C1 segment of cervical spinal cord (tissue), 14 donors: ENCODE measurements at regions not wholly inside any gene's neighbourhood (a gene's known extent, or its start where the extent isn't known, plus 50 kb on each side); places are given as distances from the start of the nearest gene placed in this dataset.
"Not testable (repeated sequence)": the region's sequence is repeated elsewhere in the genome, so short reads cannot be mapped to it uniquely, and the experiment has no call there.

Experiments
- DNase-seq, 14 donors: peaks; one replicate each; lab custom pipeline; 2025; lab: John Stamatoyannopoulos, UW

DNA sequence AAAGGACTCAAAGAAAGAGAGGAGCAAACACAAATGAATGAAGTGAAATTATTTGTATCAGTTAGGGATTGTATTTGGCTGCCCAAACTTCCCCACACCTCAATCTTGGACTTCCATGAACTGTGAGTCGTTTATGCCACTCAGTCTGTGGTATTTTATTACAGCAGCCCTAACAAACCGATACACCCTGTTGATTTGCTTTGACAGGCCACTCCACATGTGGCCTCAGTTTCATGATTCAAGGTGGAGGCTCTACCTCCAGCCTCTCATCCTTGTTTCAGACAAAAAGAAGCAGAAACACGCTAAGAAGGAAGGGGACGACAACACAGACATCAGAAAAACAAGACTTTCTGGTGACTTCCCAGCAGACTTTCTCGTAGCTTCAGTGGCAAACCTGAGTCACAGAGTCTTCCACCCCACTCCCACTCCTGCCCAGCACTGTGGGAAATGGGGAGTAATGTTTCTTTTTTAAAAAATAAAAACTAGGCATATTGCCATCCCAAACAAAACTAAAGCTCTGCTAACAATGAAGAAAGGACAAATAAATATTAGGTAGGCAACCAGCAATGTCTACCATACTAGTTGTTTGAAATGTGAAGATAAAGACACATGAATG, 52.2 kb upstream of the ABCA1 start:
- DNase-seq = no peak

DNA sequence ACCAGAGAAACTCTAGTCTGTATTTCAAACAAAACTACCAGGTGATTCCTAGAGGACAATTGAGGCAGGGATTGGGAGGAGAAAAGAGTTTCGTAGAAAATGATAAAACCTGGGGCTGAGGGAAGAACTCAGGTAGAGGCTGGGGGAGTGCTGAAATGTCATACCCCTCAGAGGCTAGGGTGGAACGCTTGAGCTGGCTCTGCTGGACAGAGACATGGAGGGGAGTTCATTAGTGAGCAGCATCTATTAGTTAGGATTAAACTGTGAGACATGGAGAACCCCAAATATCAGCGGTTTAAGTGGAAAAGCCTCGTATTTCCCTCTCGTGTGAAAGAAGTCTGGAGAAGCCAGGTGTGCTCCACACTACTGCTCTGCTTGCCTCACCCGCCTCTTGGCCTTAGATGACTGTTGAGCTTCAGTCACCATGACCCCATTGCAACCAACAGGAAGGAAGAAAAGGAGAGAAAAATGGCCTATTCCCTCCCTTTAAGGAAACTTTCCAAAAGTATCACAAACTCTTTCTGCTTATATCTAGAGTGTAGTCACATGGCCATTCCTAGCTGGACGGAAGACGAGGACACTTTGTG, 53.7 kb upstream of the ABCA1 start:
- no peak for DNase-seq

DNA sequence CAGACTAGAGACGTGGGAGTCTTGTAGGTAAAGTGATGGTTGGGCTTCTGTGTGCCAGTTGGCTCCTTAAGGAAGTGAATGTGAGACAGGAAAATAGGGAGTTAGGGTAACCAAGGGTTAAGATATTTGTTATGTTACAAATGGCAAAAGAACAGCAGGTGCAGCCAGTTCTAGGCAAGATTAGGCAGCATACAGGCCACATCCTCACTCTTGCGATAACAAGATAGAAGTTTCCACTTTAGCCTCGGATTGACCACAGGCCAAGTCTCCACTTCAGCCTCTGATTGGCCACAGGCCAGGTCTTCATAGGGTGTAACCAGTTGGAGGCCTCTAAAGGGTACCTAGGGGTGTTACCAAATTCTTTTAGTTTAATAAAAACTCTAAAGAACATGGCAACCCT, 54.6 kb upstream of the ABCA1 start:
- no peak for DNase-seq

DNA sequence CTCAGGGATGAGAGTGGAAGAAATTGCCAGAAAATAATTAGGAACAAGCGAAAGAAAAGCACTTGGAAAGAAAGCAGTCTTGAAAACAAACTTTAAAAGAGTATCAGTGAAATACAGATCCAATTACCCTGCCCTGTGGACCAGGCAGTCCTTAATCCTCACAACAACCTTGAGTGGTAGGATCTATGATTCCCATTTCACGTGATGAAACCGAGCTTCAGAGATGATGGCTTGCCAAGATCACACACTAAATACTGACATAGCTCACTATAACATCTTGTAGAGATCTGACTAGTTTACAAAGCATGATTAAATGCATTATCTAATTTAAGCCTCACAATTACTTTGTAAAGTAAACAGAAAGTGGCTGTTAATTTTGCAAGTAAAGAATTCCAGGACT, 55.5 kb upstream of the ABCA1 start:
- DNase-seq = no peak

- DNase-seq = no peak
These were observed 56.2 kb upstream of the ABCA1 start for GRCh38 chr9:104984121-104984520.

DNA sequence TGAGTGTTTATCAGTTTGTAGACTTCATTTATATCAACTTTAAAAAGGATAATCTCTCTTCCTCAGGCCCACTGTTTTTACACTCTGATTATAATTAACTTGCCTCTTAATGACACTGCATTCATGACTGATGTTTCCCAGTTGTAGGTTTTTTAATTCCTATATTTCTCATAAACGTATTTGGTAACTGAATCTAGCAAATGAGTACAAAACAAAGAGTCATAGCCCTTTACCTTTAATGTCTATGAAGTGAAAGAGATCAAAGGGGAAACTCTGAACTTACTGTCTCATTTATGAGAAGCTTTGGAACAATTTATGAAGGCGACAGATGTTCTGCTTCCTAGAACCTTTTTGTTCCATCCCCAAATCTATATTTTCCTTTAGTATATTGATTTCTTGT, 56.6 kb upstream of the ABCA1 start:
- no peak for DNase-seq

GRCh38 chr9:104984948-104985347, 57.0 kb upstream of the ABCA1 start:
- no peak for DNase-seq

- no peak for DNase-seq
These were observed 58.1 kb upstream of the ABCA1 start for GRCh38 chr9:104986096-104986495.

GRCh38 chr9:104987743-104988142, 59.8 kb upstream of the ABCA1 start:
- no peak for DNase-seq

GRCh38 chr9:104988539-104988938, 60.6 kb upstream of the ABCA1 start:
- DNase-seq = no peak

DNA sequence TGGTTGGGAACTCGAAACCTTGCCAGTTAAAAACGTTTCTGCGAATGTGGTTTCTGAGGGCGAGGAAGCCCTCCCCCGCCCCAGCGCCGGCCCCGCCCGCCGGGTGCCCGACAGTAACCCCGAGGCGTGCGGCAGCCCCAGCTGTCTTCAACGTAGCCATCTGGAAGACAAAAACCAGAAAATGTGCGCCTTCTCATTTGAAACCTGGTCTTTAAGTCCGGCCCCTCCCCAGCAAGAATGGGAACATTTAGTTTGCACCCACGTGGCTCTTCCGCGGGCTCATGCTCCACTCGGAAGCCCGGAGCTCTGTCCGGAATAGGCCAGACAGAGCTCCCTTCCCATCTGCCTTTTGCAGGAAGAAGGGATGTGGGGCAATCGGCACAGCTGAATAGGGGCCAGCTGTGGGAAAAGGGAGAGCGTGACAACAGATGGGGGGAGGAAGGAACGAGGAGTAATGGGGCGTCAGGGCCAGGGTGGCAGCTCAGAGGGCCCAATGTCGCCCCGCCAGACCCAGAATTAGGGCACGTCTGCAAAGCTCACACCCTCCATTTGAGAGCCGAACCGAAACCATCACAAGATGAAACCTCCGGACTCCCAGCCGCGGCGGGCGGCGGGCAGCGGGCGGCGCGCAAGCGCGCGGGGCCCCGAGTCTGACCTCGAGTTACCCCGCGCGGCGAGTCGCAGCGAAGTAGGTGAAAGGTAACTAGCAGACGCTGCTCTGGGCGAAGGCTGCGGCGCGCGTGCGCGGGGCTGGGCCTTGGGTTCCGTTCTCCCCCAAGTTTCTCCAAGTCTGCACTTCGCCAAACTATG, 63.4 kb upstream of the ABCA1 start:
- peak in 13 of 14 donors; percentile 49 to 88 (median 73) for DNase-seq

DNA sequence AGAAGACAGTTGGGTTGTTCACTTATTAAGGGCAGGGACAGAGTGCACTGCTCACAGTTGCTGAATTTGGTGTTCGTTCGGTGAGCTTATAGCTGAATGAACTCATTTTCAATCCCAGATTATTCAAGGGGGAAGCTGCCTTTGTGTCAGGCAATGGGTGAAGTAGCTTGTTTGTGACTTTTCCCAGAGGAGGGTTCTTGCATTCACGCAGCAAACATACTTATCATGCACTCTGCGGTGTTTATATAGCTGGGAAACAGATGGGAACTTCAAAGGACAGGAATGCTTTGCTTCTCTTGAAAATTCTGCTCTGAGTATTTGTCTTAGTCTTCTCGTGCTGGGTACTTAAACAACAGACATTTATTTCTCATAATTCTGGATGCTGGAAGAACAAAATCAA, 64.7 kb upstream of the ABCA1 start:
- no peak for DNase-seq

DNA sequence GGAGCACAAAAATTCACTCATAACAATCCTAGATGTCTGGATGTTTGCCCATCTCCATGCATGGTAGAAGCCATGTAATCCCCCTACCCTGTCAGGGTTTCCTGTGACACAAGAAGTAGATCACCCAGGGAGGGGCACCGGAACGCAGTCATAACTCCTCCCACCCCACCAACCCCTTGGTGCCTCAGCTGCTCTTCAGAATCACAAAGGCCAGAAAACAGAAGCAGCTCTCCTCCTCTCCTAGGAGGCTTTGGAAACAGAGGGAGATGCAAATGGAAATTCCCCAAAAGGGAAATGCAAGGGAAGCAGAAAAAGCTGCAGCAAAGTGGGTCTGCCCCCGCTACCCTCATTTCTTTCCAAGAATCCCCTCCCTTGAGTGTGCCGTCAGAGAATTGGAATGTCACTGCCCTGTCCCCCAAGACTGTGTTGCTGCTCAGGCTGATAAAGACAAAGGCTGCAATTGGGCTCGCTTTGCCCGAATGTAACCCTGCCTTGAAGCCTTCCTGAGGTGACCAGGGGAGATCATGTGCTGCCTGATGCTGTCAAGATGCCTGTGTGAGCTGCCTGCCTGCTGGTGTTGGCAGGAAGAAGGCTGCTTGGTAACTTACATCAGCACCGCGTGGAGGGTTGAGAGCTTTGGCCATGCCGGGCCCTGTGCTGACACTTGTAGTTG, 65.5 kb upstream of the ABCA1 start:
- peak in 11 of 14 donors; percentile 21 to 87 (median 47) for DNase-seq

GRCh38 chr9:104997536-104997935, 69.6 kb upstream of the ABCA1 start:
- DNase-seq = no peak

DNA sequence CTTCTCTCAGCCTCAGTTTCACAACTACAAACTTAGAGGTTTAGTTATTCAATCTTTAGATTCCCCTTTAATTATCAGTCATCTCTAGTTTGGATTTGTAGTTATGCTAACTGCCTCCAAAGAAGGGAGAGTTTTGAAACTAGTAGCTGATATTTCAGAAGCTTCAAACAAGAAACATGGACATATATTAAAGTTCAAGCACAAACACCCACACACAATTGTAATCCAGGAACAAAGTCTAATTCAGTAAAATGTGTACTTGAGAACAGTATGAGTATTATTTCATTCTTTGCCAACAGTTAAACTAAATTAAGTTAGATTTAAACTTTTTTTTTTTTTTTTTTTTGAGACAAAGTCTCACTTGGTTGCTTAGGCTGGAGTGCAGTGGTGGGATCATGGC, 71.2 kb upstream of the ABCA1 start:
- DNase-seq = no peak

DNA sequence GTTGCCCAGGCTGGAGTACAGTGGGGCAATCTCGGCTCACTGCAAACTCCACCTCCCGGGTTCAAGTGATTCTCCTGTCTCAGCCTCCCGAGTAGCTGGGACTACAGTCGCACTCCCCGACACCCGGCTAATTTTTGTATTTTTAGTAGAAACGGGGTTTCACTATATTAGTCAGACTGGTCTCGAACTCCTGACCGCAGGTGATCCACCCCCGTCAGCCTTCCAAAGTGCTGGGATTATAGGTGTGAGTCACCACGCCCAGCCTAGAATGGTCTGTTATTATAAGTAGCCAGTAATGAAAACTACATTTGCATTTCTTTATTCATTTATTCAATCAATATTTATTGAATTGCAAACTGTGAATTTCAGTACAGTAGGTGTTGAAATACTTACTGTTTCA, 72.6 kb upstream of the ABCA1 start:
- DNase-seq = not testable (repeated sequence)

DNA sequence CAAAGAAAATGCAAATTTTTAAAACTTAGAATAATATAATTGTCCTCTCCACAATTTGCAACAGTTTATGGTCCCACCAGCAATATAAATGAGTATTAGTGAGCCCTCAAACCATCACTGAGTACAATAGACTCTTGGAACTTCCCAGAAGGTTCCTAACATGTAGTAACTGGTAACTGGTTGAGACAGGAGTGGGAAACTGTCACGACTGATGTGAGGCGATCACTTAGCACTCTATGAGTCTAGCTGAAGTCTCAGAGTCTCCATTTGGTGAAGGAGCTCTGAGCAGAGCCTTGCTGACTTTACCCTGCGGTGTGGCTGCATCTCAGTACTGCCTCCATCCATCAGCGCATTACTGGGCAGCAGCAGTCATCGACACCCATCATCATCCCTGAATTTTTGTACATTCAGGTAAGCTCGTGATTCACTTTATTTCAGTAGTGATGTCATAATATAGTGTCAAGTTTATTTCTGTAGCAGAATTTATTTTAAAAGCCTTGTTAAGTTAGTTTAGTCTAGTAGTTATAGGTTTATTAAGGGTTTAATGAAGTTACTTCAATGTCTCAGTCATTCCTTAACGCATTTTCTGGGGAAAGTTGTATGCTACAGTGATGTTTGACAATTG, 76.6 kb upstream of the ABCA1 start:
- no peak for DNase-seq

DNA sequence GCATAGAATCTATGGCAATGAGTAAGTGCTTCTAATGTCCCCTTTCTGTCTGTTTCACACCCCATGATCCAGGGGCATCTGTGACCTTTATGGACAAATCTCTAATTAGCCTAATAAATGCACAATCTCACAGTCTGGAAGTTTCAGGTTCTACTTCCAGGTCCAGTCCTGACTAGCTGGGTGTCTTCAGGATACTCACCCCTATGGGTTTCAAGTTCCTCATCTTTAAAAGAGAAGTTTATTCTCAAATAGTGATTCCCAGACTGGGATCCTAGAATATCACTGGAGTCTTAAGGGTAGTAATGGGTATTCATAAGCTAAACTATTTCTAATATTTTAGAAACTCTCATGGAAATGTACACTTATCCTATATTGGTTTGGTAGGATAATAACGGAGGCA, 77.2 kb upstream of the ABCA1 start:
- no peak for DNase-seq

DNA sequence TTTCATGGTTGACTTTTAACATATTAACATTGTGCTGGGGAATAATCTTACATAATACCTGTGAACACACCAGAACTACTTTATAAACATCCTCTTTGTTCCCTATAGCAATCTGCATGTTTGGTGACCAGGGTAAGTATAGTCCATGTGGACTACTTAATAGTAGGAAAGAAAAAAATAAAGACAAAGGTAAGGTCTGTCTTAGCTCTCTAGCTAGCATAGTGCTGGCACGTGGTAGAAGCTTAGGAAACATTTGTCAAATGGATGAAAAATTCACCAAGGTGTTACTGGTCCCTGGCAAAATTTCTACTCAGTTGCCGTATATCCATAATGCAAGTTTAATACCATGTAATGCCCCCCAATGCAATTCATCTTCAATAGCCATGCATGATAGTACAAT, 78.6 kb upstream of the ABCA1 start:
- DNase-seq = no peak

- peak in 3 of 14 donors; percentile 2 to 53 (median 22) for DNase-seq
These were observed 79.2 kb upstream of the ABCA1 start for GRCh38 chr9:105007143-105007542.

DNA sequence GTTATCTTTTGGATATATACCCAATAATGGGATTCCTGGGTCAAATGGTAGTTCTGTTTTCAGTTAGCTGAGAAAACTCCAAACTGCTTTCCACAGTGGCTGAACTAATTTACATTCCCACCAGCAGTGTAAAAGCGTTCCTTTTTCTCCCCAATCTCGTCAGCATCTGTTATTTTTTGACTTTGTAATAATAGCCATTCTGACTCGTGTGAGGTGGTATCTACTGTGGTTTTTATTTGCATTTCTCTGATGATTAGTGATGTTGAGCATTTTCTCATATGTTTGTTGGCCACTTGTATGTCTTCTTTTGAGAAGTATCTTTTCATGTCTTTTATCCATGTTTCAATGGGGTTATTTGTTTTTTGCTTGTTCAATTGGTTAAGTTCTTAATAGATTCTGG, 82.1 kb upstream of the ABCA1 start:
- DNase-seq = not testable (repeated sequence)

DNA sequence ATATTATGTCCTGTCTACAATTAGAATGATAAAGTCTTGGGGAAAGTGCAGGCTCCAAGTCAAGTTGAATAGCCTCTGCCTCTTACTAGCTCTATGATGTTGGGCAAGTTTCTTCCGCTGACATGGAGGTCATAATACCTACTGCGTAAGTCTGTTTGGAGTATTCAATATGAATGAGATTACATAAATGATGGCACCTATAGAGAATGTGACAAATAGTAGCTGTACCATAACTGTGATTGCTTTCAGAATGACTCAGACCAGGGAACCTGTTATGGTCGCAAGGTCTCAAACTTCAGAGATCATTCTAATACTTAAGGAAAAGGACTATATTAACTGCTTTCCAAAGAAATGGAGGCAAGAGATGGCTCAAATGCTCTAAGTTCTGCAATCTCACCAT, 94.0 kb upstream of the ABCA1 start:
- DNase-seq = no peak
